Peyer's patch (tissue), 4 donors: ENCODE measurements at regions not wholly inside any gene's neighbourhood (a gene's known extent, or its start where the extent isn't known, plus 50 kb on each side); places are given as distances from the start of the nearest gene placed in this dataset.
"Not testable (repeated sequence)": the region's sequence is repeated elsewhere in the genome, so short reads cannot be mapped to it uniquely, and the experiment has no call there.

Experiments used
- DNase-seq, 3 donors: peaks; one replicate each; pipeline ENCODE4 v3.0.0-alpha.2; 2017 to 2019
- H3K27ac ChIP-seq, 4 donors: fragments of 200-600 bp; sonication (generic); one replicate each; pipeline ENCODE4 v1.5.1; 2016 to 2019
- H3K27me3 ChIP-seq, 2 donors: fragments of 200-600 bp; sonication (generic); one replicate each; pipeline ENCODE4 v1.5.1; 2019
- H3K36me3 ChIP-seq, 3 donors: fragments of 200-600 bp; sonication (generic); one replicate each; pipeline ENCODE4 v1.5.1; 2016 to 2019
- H3K4me1 ChIP-seq, 4 donors: fragments of 200-600 bp; sonication (generic); one replicate each; pipeline ENCODE4 v1.5.1; 2016 to 2019
- H3K4me3 ChIP-seq, 4 donors: fragments of 200-600 bp; sonication (generic); 1 replicate in 3 of 4; 2 replicates in 1 of 4; pipeline ENCODE4 v1.5.1; 2016 to 2019; ENCODE audit warnings: mild to moderate bottlenecking in 1 of 4
- H3K9me3 ChIP-seq, 4 donors: fragments of 200-600 bp; sonication (generic); one replicate each; pipeline ENCODE4 v1.5.1; 2016 to 2019; ENCODE audit warnings: mild to moderate bottlenecking in 1 of 4
- POLR2A ChIP-seq, 2 donors: fragments of 450-650 bp; IDR thresholded peaks; one replicate each; pipeline ENCODE4 v1.5.1; 2017; ENCODE audit warnings: antibody characterized with exemption in 2 of 2, mild to moderate bottlenecking in 2 of 2, moderate library complexity in 2 of 2
- TF ChIP-seq, protein P1 (sequence below), 6 experiments: fragments of 450-650 bp in 4 of 6; fragments of 200-600 bp in 2 of 6; sonication (generic) in 1 of 6; IDR thresholded peaks; one replicate each; pipeline ENCODE4 v1.5.1; 2017 to 2019; ENCODE audit warnings: antibody characterized with exemption in 6 of 6, mild to moderate bottlenecking in 3 of 6, moderate library complexity in 1 of 6

GRCh38 chr11:33989461-33989860 lies 62.1 kb upstream of the CAPRIN1 start:
- no peak for TF ChIP-seq POLR2A (IDR thresholded peaks at IDR 0.05)
- TF ChIP-seq, protein P1, sequence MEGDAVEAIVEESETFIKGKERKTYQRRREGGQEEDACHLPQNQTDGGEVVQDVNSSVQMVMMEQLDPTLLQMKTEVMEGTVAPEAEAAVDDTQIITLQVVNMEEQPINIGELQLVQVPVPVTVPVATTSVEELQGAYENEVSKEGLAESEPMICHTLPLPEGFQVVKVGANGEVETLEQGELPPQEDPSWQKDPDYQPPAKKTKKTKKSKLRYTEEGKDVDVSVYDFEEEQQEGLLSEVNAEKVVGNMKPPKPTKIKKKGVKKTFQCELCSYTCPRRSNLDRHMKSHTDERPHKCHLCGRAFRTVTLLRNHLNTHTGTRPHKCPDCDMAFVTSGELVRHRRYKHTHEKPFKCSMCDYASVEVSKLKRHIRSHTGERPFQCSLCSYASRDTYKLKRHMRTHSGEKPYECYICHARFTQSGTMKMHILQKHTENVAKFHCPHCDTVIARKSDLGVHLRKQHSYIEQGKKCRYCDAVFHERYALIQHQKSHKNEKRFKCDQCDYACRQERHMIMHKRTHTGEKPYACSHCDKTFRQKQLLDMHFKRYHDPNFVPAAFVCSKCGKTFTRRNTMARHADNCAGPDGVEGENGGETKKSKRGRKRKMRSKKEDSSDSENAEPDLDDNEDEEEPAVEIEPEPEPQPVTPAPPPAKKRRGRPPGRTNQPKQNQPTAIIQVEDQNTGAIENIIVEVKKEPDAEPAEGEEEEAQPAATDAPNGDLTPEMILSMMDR (IDR thresholded peaks at IDR 0.05) = no peak
- Histone ChIP-seq H3K36me3 (no peaks in the 10 kb centered on the region), H3K9me3 (no peaks in the 10 kb centered on the region), H3K4me1 (no peaks in the 10 kb centered on the region), H3K4me3 (no peak overlapping the region), H3K27me3 (no peaks in the 10 kb centered on the region), H3K27ac (no peak overlapping the region)
- DNase-seq = no peak

DNA sequence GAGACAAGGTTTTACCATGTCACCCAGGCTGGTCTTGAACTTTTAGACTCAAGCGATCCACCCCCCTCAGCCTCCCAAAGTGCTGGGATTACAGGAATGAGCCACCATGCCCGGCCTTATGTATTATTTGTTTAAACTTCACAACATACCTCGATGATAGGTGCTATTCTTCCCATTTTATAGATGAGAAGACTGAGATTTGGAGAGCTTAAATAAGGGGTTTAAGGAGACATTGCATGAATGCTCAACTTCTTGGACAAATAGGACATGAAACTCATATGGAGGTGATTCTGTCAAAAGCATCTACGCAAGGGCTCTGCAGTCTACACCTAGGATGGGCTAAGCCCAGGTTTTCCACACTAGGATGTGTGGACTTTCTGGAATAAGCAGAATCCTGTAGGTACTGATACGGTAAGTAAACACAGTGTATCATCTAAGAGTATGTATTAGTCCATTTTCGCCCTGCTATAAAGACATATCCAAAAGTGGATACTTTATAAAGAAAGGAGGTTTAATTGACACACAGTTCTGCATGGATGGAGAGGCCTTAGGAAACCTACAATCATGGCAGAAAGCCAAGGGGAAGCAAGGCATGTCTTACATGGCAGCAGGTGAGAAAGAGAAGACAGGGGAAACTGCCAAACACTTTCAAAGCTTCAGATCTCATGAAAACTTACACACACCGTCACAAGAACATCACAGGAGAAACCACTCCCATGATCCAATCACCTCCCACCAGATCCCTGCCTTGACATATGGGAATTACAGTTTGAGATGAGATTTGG lies 62.8 kb upstream of the CAPRIN1 start:
- no peak overlapping the region for H3K27ac ChIP-seq
- TF ChIP-seq POLR2A (IDR thresholded peaks at IDR 0.05) = no peak
- TF ChIP-seq, protein P1 (IDR thresholded peaks at IDR 0.05) = no peak
- H3K27me3 ChIP-seq = no peaks in the 10 kb centered on the region
- H3K4me1 ChIP-seq = no peaks in the 10 kb centered on the region
- H3K9me3 ChIP-seq = no peaks in the 10 kb centered on the region
- H3K36me3 ChIP-seq = no peaks in the 10 kb centered on the region
- no peak overlapping the region for H3K4me3 ChIP-seq
- DNase-seq = no peak

DNA sequence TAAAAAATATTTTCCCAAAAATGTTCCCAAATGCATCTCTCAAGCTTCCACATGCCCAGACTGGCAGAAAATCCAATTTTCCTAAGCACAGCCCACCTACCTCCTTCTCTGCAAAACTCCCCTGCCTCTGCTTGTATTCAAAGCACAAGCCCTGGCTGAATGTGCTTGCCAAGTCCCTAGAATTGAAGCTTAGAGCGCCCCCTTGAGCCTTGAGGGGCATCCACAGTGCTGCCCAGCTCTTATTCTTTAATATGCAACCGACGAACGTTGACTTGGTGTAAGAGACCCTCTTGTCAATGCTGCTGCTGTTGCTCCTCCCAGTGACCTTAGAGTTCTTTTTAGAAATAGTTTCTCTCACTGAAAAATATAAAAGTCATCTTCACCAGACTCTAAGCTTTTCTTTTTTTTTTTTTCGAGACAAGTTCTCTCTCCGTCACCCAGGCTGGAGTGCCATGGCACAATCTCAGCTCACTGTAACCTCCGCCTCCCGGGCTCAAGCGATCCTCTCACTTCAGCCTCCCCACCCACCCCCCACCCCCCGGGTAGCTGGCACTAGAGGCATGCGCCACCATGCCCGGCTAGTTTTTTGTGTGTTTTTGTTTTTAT lies 63.5 kb upstream of the CAPRIN1 start:
- H3K27ac ChIP-seq = no peak overlapping the region
- TF ChIP-seq POLR2A (IDR thresholded peaks at IDR 0.05) = no peak
- TF ChIP-seq, protein P1 (IDR thresholded peaks at IDR 0.05) = peak; percentile 38 to 66 (median 61)
- no peaks in the 10 kb centered on the region for H3K36me3 ChIP-seq
- no peaks in the 10 kb centered on the region for H3K4me1 ChIP-seq
- H3K27me3 ChIP-seq = no peaks in the 10 kb centered on the region
- H3K9me3 ChIP-seq = no peaks in the 10 kb centered on the region
- no peak overlapping the region for H3K4me3 ChIP-seq
- DNase-seq = peak; percentile 54 to 80 (median 57)

GRCh38 chr11:33987545-33987944 lies 64.0 kb upstream of the CAPRIN1 start:
- DNase-seq = no peak
- H3K4me3 ChIP-seq = no peak overlapping the region
- no peaks in the 10 kb centered on the region for H3K9me3 ChIP-seq
- no peaks in the 10 kb centered on the region for H3K27me3 ChIP-seq
- H3K36me3 ChIP-seq = no peaks in the 10 kb centered on the region
- TF ChIP-seq, protein P1 (IDR thresholded peaks at IDR 0.05) = no peak
- TF ChIP-seq POLR2A (IDR thresholded peaks at IDR 0.05) = no peak
- no peaks in the 10 kb centered on the region for H3K4me1 ChIP-seq
- no peak overlapping the region for H3K27ac ChIP-seq

- not testable (repeated sequence) for DNase-seq, H3K9me3 ChIP-seq, H3K4me3 ChIP-seq, H3K36me3 ChIP-seq, H3K27ac ChIP-seq, H3K4me1 ChIP-seq, H3K27me3 ChIP-seq
These were observed 64.7 kb upstream of the CAPRIN1 start for GRCh38 chr11:33986597-33987501.
